Gastrocnemius medialis (tissue), 4 donors: ENCODE measurements at regions not wholly inside any gene's neighbourhood (a gene's known extent, or its start where the extent isn't known, plus 50 kb on each side); places are given as distances from the start of the nearest gene placed in this dataset.
A peak's percentile ranks its signal among the peaks of the same experiment; 100 is the strongest.

ENCODE experiments used
- ATAC-seq, 2 donors: fragments of 150-250 bp; one replicate each; pipeline ENCODE4 v1.9.1; 2016
- DNase-seq, 2 donors: peaks; one replicate each; pipeline ENCODE4 v3.0.0-alpha.2; 2019
- H3K27ac ChIP-seq, 4 donors: fragments of 200-600 bp; sonication (generic); 1 replicate in 1 of 4; 2 replicates in 3 of 4; pipeline ENCODE4 v1.5.1; 2016 to 2018; ENCODE audit warnings: mild to moderate bottlenecking in 2 of 4, moderate library complexity in 1 of 4
- H3K27me3 ChIP-seq, 3 donors: fragments of 200-600 bp; sonication (generic) in 2 of 3; 1 replicate in 1 of 3; 2 replicates in 2 of 3; pipeline versions ENCODE4 v1.5.1 to v1.6.0; 2016 to 2019; ENCODE audit warnings: mild to moderate bottlenecking in 1 of 3, moderate library complexity in 1 of 3
- H3K36me3 ChIP-seq, 2 donors: fragments of 200-600 bp; sonication (generic) in 1 of 2; one replicate each; pipeline ENCODE4 v1.5.1; 2017 to 2018
- H3K4me1 ChIP-seq, 2 donors: fragments of 200-600 bp; sonication (generic) in 1 of 2; one replicate each; pipeline ENCODE4 v1.5.1; 2016 to 2017; ENCODE audit warnings: mild to moderate bottlenecking in 2 of 2
- H3K4me3 ChIP-seq, 4 donors: fragments of 200-600 bp; sonication (generic) in 3 of 4; 1 replicate in 1 of 4; 2 replicates in 3 of 4; pipeline ENCODE4 v1.5.1; 2016 to 2019; ENCODE audit warnings: mild to moderate bottlenecking in 2 of 4
- H3K9me3 ChIP-seq, 3 donors: fragments of 200-600 bp; sonication (generic) in 2 of 3; 1 replicate in 1 of 3; 2 replicates in 2 of 3; pipeline ENCODE4 v1.5.1; 2016 to 2019
- CTCF ChIP-seq, 5 experiments: fragments of 450-650 bp in 3 of 5; fragments of 200-600 bp in 2 of 5; sonication (generic) in 2 of 5; IDR thresholded peaks in 4 of 5; conservative IDR thresholded peaks in 1 of 5; 1 replicate in 4 of 5; 2 replicates in 1 of 5; pipeline ENCODE4 v1.5.1; 2016 to 2019; ENCODE audit warnings: antibody characterized with exemption in 5 of 5, mild to moderate bottlenecking in 3 of 5, moderate library complexity in 3 of 5
- POLR2A ChIP-seq, 2 donors: fragments of 450-650 bp; IDR thresholded peaks; one replicate each; pipeline ENCODE4 v1.6.1; 2017; ENCODE audit warnings: antibody characterized with exemption in 2 of 2, mild to moderate bottlenecking in 2 of 2, moderate library complexity in 2 of 2
- in situ Hi-C, 4 donors: fragments of 200-750 bp; cut with MboI; loops; one replicate each; pipeline versions ENCODE4 v1.15.0 to v1.8.0; 2017; ENCODE audit warnings: low sequenced_read_pairs in 4 of 4
- intact Hi-C: fragments of 100-400 bp; cut with DNase I; formaldehyde crosslinking; loops from one replicate; pipeline ENCODE4 v1.15.1; 2023; ENCODE audit warnings: low total_unique reads

- no peaks in the 10 kb centered on the region for H3K9me3 ChIP-seq
- DNase-seq (no peak), ATAC-seq (no peak)
- H3K4me1 ChIP-seq: no peaks in the 10 kb centered on the region
- in situ Hi-C loops: loop anchor here in 1 of 4 donors (10.0 kb wide), 1 partner anchor 635 kb away; the partner anchor contains the start of gene FOXC2
- TF ChIP-seq CTCF (IDR thresholded peaks at IDR 0.05 in 4 of 5, conservative IDR thresholded peaks at IDR 0.05 in 1 of 5): no peak
- no peak for TF ChIP-seq POLR2A (IDR thresholded peaks at IDR 0.05)
- H3K36me3 ChIP-seq: no peaks in the 10 kb centered on the region
- H3K27me3 ChIP-seq: peaks cover 0 to 6% (median 0%) of the 10 kb centered on the region in 3 donors
- intact Hi-C loops: no loop called here
- no peak overlapping the region for H3K27ac ChIP-seq
- no peak overlapping the region for H3K4me3 ChIP-seq
Measured at GRCh38 chr16:87199901-87200300, 117.3 kb downstream of the C16orf95 start.

GRCh38 chr16:87200637-87201036, 116.6 kb downstream of the C16orf95 start:
- Histone ChIP-seq H3K4me3 (no peak overlapping the region), H3K27ac (no peak overlapping the region), H3K27me3 (peaks cover 0 to 6% (median 0%) of the 10 kb centered on the region in 3 donors), H3K36me3 (no peaks in the 10 kb centered on the region), H3K4me1 (no peaks in the 10 kb centered on the region), H3K9me3 (no peaks in the 10 kb centered on the region)
- no peak for TF ChIP-seq POLR2A (IDR thresholded peaks at IDR 0.05)
- TF ChIP-seq CTCF (IDR thresholded peaks at IDR 0.05 in 4 of 5, conservative IDR thresholded peaks at IDR 0.05 in 1 of 5): no peak
- intact Hi-C loops (no loop called here), in situ Hi-C loops (loop anchor here in 1 of 4 donors (10.0 kb wide), 1 partner anchor 636 kb away; the partner anchor contains the start of gene FOXC2)
- no peak for DNase-seq
- no peak for ATAC-seq

GRCh38 chr16:87201052-87201451, 116.1 kb downstream of the C16orf95 start:
- intact Hi-C loops: no loop called here
- ATAC-seq: peak; percentile 49 to 54
- Histone ChIP-seq H3K4me3 (no peak overlapping the region), H3K36me3 (no peaks in the 10 kb centered on the region), H3K27me3 (peaks cover 0 to 6% (median 0%) of the 10 kb centered on the region in 3 donors), H3K27ac (no peak overlapping the region), H3K4me1 (no peaks in the 10 kb centered on the region), H3K9me3 (no peaks in the 10 kb centered on the region)
- no peak for TF ChIP-seq CTCF (IDR thresholded peaks at IDR 0.05 in 4 of 5, conservative IDR thresholded peaks at IDR 0.05 in 1 of 5)
- no peak for TF ChIP-seq POLR2A (IDR thresholded peaks at IDR 0.05)
- peak in 1 of 2 donors; percentile 46 for DNase-seq
- in situ Hi-C loops: loop anchor here in 1 of 4 donors (10.0 kb wide), 1 partner anchor 636 kb away; the partner anchor contains the start of gene FOXC2

- in situ Hi-C loops (loop anchor here in 1 of 4 donors (10.0 kb wide), 1 partner anchor 637 kb away; the partner anchor contains the start of gene FOXC2), intact Hi-C loops (no loop called here)
- ATAC-seq (no peak), DNase-seq (no peak)
- Histone ChIP-seq H3K9me3 (no peaks in the 10 kb centered on the region), H3K4me1 (no peaks in the 10 kb centered on the region), H3K27ac (no peak overlapping the region), H3K27me3 (peaks cover 0 to 6% (median 0%) of the 10 kb centered on the region in 3 donors), H3K36me3 (no peaks in the 10 kb centered on the region), H3K4me3 (no peak overlapping the region)
- TF ChIP-seq POLR2A (IDR thresholded peaks at IDR 0.05): no peak
Measured at GRCh38 chr16:87201790-87202189, 115.4 kb downstream of the C16orf95 start.

- Histone ChIP-seq H3K27ac (no peak overlapping the region), H3K4me3 (no peak overlapping the region), H3K36me3 (no peaks in the 10 kb centered on the region), H3K4me1 (no peaks in the 10 kb centered on the region), H3K27me3 (peaks cover 0 to 6% (median 0%) of the 10 kb centered on the region in 3 donors), H3K9me3 (no peaks in the 10 kb centered on the region)
- no peak for ATAC-seq
- in situ Hi-C loops (loop anchor here in 1 of 4 donors (10.0 kb wide), 1 partner anchor 638 kb away; the partner anchor contains the start of gene FOXC2), intact Hi-C loops (no loop called here)
- DNase-seq: no peak
- TF ChIP-seq CTCF (IDR thresholded peaks at IDR 0.05 in 4 of 5, conservative IDR thresholded peaks at IDR 0.05 in 1 of 5): no peak
- TF ChIP-seq POLR2A (IDR thresholded peaks at IDR 0.05): no peak
Measured at GRCh38 chr16:87202346-87202745, 114.8 kb downstream of the C16orf95 start.
